ENCODE measurements at regions not wholly inside any gene's neighbourhood (a gene's known extent, or its start where the extent isn't known, plus 50 kb on each side); places are given as distances from the start of the nearest gene placed in this dataset.

- no peak overlapping the region for H3K27ac ChIP-seq
Measured at GRCh38 chr3:168251371-168251770, 155.6 kb upstream of the GOLIM4 start.

GRCh38 chr3:168250415-168250861 is 154.7 kb upstream of the GOLIM4 start:
- no peaks in the 10 kb centered on the region for H3K36me3 ChIP-seq (replicated peaks in 1 of 2)
- H3K4me3 ChIP-seq: peak overlapping the region in 1 of 4 donors; percentile 57
- H3K27me3 ChIP-seq: peaks cover 18% of the 10 kb centered on the region
- H3K27ac ChIP-seq: no peak overlapping the region
- DNase-seq: no peak
- no peak for TF ChIP-seq POLR2A (IDR thresholded peaks at IDR 0.05)
- TF ChIP-seq CTCF (IDR thresholded peaks at IDR 0.05): no peak
- H3K4me1 ChIP-seq (replicated peaks in 1 of 2): peaks cover 7 to 23% of the 10 kb centered on the region in 2 donors
- WGBS, 4 donors: 3 to 6% (median 5%) methylated on average over 16 of the region's 16 CpGs
- no peaks in the 10 kb centered on the region for H3K9me3 ChIP-seq (replicated peaks in 1 of 3)
- intact Hi-C loops (cut with DNase I): no loop called here

More at GRCh38 chr3:168251371-168251770, 155.6 kb upstream of the GOLIM4 start:
- Histone ChIP-seq H3K9me3 (replicated peaks in 1 of 3) (no peaks in the 10 kb centered on the region), H3K36me3 (replicated peaks in 1 of 2) (no peaks in the 10 kb centered on the region), H3K4me3 (no peak overlapping the region), H3K27me3 (peaks cover 18% of the 10 kb centered on the region), H3K4me1 (replicated peaks in 1 of 2) (peaks cover 7 to 23% of the 10 kb centered on the region in 2 donors)
- no peak for DNase-seq
- TF ChIP-seq CTCF (IDR thresholded peaks at IDR 0.05): no peak
- TF ChIP-seq POLR2A (IDR thresholded peaks at IDR 0.05): no peak
- intact Hi-C loops (cut with DNase I): no loop called here
- 70 to 81% (median 74%) methylated on average over 2 of the region's 2 CpGs for WGBS, 4 donors

- peak; percentile 34 to 68 (median 58) for DNase-seq
- Histone ChIP-seq H3K9me3 (replicated peaks in 1 of 3) (no peaks in the 10 kb centered on the region), H3K36me3 (replicated peaks in 1 of 2) (no peaks in the 10 kb centered on the region), H3K4me3 (peak overlapping the region in 2 of 4 donors; percentile 25 to 57), H3K27ac (no peak overlapping the region), H3K27me3 (peaks cover 18% of the 10 kb centered on the region), H3K4me1 (replicated peaks in 1 of 2) (peaks cover 7 to 23% of the 10 kb centered on the region in 2 donors)
- WGBS, 4 donors: 0 to 2% (median 0%) methylated on average over 11 to 89 of the region's 89 CpGs
- no peak for TF ChIP-seq POLR2A (IDR thresholded peaks at IDR 0.05)
- no peak for TF ChIP-seq CTCF (IDR thresholded peaks at IDR 0.05)
- intact Hi-C loops (cut with DNase I): no loop called here
Measured at GRCh38 chr3:168249550-168250414, 154.1 kb upstream of the GOLIM4 start.

- no peak for DNase-seq
- Histone ChIP-seq H3K27me3 (peaks cover 20% of the 10 kb centered on the region), H3K27ac (no peak overlapping the region), H3K4me3 (peak overlapping the region in 2 of 4 donors; percentile 25 to 57), H3K9me3 (replicated peaks in 1 of 3) (no peaks in the 10 kb centered on the region), H3K4me1 (replicated peaks in 1 of 2) (peaks cover 7 to 23% of the 10 kb centered on the region in 2 donors), H3K36me3 (replicated peaks in 1 of 2) (no peaks in the 10 kb centered on the region)
- intact Hi-C loops (cut with DNase I): no loop called here
- WGBS, 4 donors: 0 to 2% (median 0%) methylated on average over 8 to 16 of the region's 16 CpGs
- no peak for TF ChIP-seq POLR2A (IDR thresholded peaks at IDR 0.05)
- TF ChIP-seq CTCF (IDR thresholded peaks at IDR 0.05): no peak
Measured at GRCh38 chr3:168249205-168249549, 153.5 kb upstream of the GOLIM4 start.

Data from adrenal gland (tissue), 9 donors.